GM12878 (cell line): ENCODE measurements at regions not wholly inside any gene's neighbourhood (a gene's known extent, or its start where the extent isn't known, plus 50 kb on each side); places are given as distances from the start of the nearest gene placed in this dataset.

Experiments used
- ATAC-seq: fragments of 200-7000 bp; cut with Tn5 transposase; 3 replicates; pipeline ENCODE4 v1.9.1; 2020; ENCODE audit warnings: mild to moderate bottlenecking, moderate library complexity
- BruUV-seq: library from RNA; stranded (reverse); fragments of 400-500 nt; replicated peaks from 2 replicates; lab custom pipeline; 2021; lab: Mats Ljungman, UMichigan
- CTCF ChIA-PET: fragments of 300-600 bp; sonication (Branson Sonifier 250); formaldehyde crosslinking; extraction: SDS; loops from one replicate; lab custom pipeline; 2021; ENCODE audit warnings: inconsistent platforms; lab: Yijun Ruan, JAX
- POLR2A ChIA-PET: fragments of 350-600 bp; formaldehyde crosslinking; extraction: SDS; loops from one replicate; lab custom pipeline; 2021; ENCODE audit warnings: inconsistent platforms; lab: Charles Lee
- RAD21 ChIA-PET: fragments of 300-600 bp; sonication (Branson Sonifier 250); formaldehyde crosslinking; loops from one replicate; lab custom pipeline; 2023; ENCODE audit warnings: antibody characterized with exemption; ENCODE audit not compliant: unreplicated experiment; lab: Charles Lee
- SMC1A ChIA-PET: fragments of 300-600 bp; sonication (Branson Sonifier 250); formaldehyde crosslinking; loops from one replicate; lab custom pipeline; 2023; ENCODE audit not compliant: unreplicated experiment, uncharacterized antibody; lab: Charles Lee
- DNase-seq: peaks from one replicate; pipeline ENCODE4 v3.0.0-alpha.2; 2011; ENCODE audit warnings: low read depth, low spot score
- FAIRE-seq: peaks from 3 replicates; lab custom pipeline; 2011; peaks lifted over from hg19 to GRCh38; lab: Jason Lieb, UNC
- H2AFZ ChIP-seq: 2 replicates; pipeline ENCODE4 v1.6.0; 2011; ENCODE audit warnings: low read depth, low read length, control low read depth; ENCODE audit not compliant: control insufficient read depth
- H3K27ac ChIP-seq: 2 replicates; pipeline ENCODE4 v1.5.1; 2011; ENCODE audit warnings: control low read depth; ENCODE audit not compliant: control insufficient read depth, insufficient read depth
- H3K27me3 ChIP-seq, 2 experiments: replicated peaks in 1 of 2; 2 replicates each; pipeline versions ENCODE4 v1.6.0 to v1.6.1; 2011; ENCODE audit warnings: low read length in 1 of 2; ENCODE audit not compliant: control insufficient read depth in 2 of 2, insufficient read depth in 2 of 2
- H3K36me3 ChIP-seq, 2 experiments: 2 replicates each; pipeline ENCODE4 v1.5.1; 2011; ENCODE audit warnings: low read length in 1 of 2; ENCODE audit not compliant: control insufficient read depth in 2 of 2, insufficient read depth in 2 of 2
- H3K4me1 ChIP-seq: 2 replicates; pipeline ENCODE4 v1.6.1; 2011; ENCODE audit warnings: mild to moderate bottlenecking, low read length, moderate library complexity, mixed read lengths; ENCODE audit not compliant: control insufficient read depth, insufficient read depth
- H3K4me2 ChIP-seq: 2 replicates; pipeline ENCODE4 v1.6.0; 2011; ENCODE audit warnings: control low read depth; ENCODE audit not compliant: control insufficient read depth, insufficient read depth
- H3K4me3 ChIP-seq: fragments of 200-600 bp; sonication (generic); 2 replicates; pipeline ENCODE4 v1.5.1; 2016
- H3K79me2 ChIP-seq: 2 replicates; pipeline ENCODE4 v1.6.0; 2011; ENCODE audit warnings: low read length; ENCODE audit not compliant: control insufficient read depth, insufficient read depth
- H3K9ac ChIP-seq: 2 replicates; pipeline ENCODE4 v1.8.0; 2011; ENCODE audit warnings: low read length, control low read depth, mixed read lengths; ENCODE audit not compliant: control insufficient read depth, insufficient read depth
- H3K9me3 ChIP-seq: replicated peaks from 3 replicates; pipeline ENCODE4 v1.5.1; 2011; ENCODE audit warnings: mild to moderate bottlenecking, low read length; ENCODE audit not compliant: control insufficient read depth, insufficient read depth
- H4K20me1 ChIP-seq: 2 replicates; pipeline ENCODE4 v1.6.0; 2011; ENCODE audit not compliant: control insufficient read depth, insufficient read depth
- CTCF ChIP-seq, 3 experiments: IDR thresholded peaks in 2 of 3; conservative IDR thresholded peaks in 1 of 3; 2 replicates each; pipeline ENCODE4 v1.5.1; 2011; ENCODE audit warnings: low read depth in 3 of 3, low read length in 3 of 3, mild to moderate bottlenecking in 3 of 3, control low read depth in 2 of 3, moderate library complexity in 2 of 3, inconsistent platforms in 1 of 3, mixed read lengths in 1 of 3; ENCODE audit not compliant: control insufficient read depth in 2 of 3, insufficient read depth in 1 of 3; ENCODE audit errors: extremely low read depth in 1 of 3
- IRF3 ChIP-seq: fragments of 450-650 bp; IDR thresholded peaks from 2 replicates; pipeline ENCODE4 v1.6.1; 2014; ENCODE audit warnings: mild to moderate bottlenecking
- REST ChIP-seq: IDR thresholded peaks from 2 replicates; pipeline ENCODE4 v1.6.1; 2012; ENCODE audit warnings: mild to moderate bottlenecking, low read depth, low read length
- RFX5 ChIP-seq: IDR thresholded peaks from 2 replicates; pipeline ENCODE4 v1.6.1; 2011; ENCODE audit warnings: low read depth, low read length, improper control_type of control experiment
- USF1 ChIP-seq: IDR thresholded peaks from 2 replicates; pipeline ENCODE4 v1.6.1; 2011; ENCODE audit warnings: borderline replicate concordance, low read depth, mild to moderate bottlenecking, moderate library complexity, mixed read lengths, low read length; ENCODE audit not compliant: insufficient read depth; ENCODE audit errors: extremely low read length
- ZNF687 ChIP-seq: fragments of 450-650 bp; IDR thresholded peaks from 2 replicates; pipeline ENCODE4 v1.6.1; 2017; ENCODE audit warnings: mild to moderate bottlenecking, moderate library complexity
- WGBS: methylation state at CpG from one replicate; pipeline ENCODE4 v1.1.6; 2016; ENCODE audit warnings: low lambda C conversion rate; ENCODE audit not compliant: insufficient replicate concordance, insufficient coverage; ENCODE audit errors: missing lambda C conversion rate; 5-methylcytosine and 5-hydroxymethylcytosine counted together
- in situ Hi-C: fragments of 300-500 bp; cut with MboI; formaldehyde crosslinking; loops from 9 replicates; pipeline ENCODE4 v1.14.3; 2018; ENCODE audit warnings: mixed read lengths
- intact Hi-C: fragments of 100-400 bp; cut with micrococcal nuclease; formaldehyde crosslinking; loops from one replicate; pipeline ENCODE4 v1.14.2; 2022; ENCODE audit not compliant: unreplicated experiment

DNA sequence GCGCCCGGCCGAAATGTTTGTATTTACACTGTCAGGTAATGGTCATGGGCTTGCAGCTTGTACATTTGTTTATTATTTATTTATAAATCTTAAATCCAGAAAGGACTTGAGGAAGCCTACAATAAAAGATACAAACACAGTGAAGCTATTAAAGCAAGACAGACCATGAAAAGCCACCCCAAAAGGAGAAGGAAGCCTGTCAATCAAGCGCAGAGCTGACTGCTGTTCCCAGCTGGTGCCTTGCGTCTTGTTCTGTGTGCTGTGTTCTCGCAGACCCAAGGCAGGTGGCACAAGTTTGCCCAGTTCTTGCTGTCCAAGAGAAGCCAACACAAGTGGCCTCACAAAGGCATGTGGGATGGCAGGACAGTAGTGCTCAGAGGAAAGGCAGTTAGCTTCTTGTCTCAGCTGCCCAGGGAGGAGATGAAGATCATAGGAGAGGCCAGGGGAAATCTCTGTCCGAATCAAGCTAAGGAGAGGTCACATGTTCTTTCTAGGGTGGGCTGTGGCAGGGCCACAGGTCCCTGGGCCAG, 73.2 kb downstream of the SLC25A47 start:
- RAD21 ChIA-PET: interaction anchor here (1.7 kb wide), 1 partner anchor 11 kb away, joined by 4 read pairs; no protein-coding TSS in a partner anchor
- no peak for DNase-seq
- Histone ChIP-seq H3K27ac (no peak overlapping the region), H2AFZ (no peak overlapping the region), H3K4me3 (no peak overlapping the region), H3K9ac (no peak overlapping the region), H3K9me3 (no peaks in the 10 kb centered on the region; the same call in 2 of the 3 replicates), H3K4me2 (no peak overlapping the region), H3K4me1 (peaks cover 2% of the 10 kb centered on the region; the same call in 1 of the 2 replicates), H3K27me3 (no peaks in the 10 kb centered on the region)
- POLR2A ChIA-PET: no interaction called here
- SMC1A ChIA-PET: interaction anchor here (0.6 to 1.6 kb wide), 3 partner anchors 24 to 249 kb away, joined by 3 to 6 read pairs (median 5); no protein-coding TSS in a partner anchor
- WGBS: 73% methylated on average over 7 of the region's 7 CpGs
- in situ Hi-C loops: no loop called here
- BruUV-seq: no TSS peak
- intact Hi-C loops: no loop called here
- CTCF ChIA-PET: interaction anchor here (0.8 to 3.7 kb wide), 4 partner anchors 11 to 266 kb away, joined by 3 to 16 read pairs (median 8); no protein-coding TSS in a partner anchor
- ATAC-seq: no peak
- TF ChIP-seq ZNF687 (no peak), CTCF (IDR thresholded peaks at IDR 0.05 in 2 of 3, conservative IDR thresholded peaks at IDR 0.05 in 1 of 3; ENCODE audit: control insufficient read depth in 2 of 3, extremely low read depth in 1 of 3, insufficient read depth in 1 of 3, low read depth in 3 of 3, low read length in 3 of 3) (no peak), REST (no peak), USF1 (no peak), RFX5 (no peak), IRF3 (no peak)
- TF ChIP-seq, all 136 proteins: peak for 0
- H3K36me3 ChIP-seq: no peaks in the 10 kb centered on the region
- no peaks in the 10 kb centered on the region for H4K20me1 ChIP-seq
- FAIRE-seq: no peak
- no peaks in the 10 kb centered on the region for H3K79me2 ChIP-seq
